GM23338 (cell line): ENCODE measurements at regions not wholly inside any gene's neighbourhood (a gene's known extent, or its start where the extent isn't known, plus 50 kb on each side); places are given as distances from the start of the nearest gene placed in this dataset.

Experiments used
- ATAC-seq: fragments of 200-7000 bp; cut with Tn5 transposase; 3 replicates; pipeline ENCODE4 v1.9.1; 2020
- DNase-seq: peaks from one replicate; pipeline ENCODE4 v3.0.0-alpha.2; 2015; ENCODE audit warnings: low spot score
- H2AFZ ChIP-seq: fragments of 200-600 bp; sonication (generic); 2 replicates; pipeline ENCODE4 v1.8.0; 2016; ENCODE audit warnings: antibody characterized with exemption, mild to moderate bottlenecking, moderate library complexity
- H3F3A ChIP-seq: fragments of 200-600 bp; sonication (generic); replicated peaks from 2 replicates; pipeline ENCODE4 v1.8.0; 2017; ENCODE audit warnings: antibody characterized with exemption, mixed run types, low read depth
- H3K27ac ChIP-seq: fragments of 200-600 bp; sonication (generic); 2 replicates; pipeline ENCODE4 v1.6.1; 2016; ENCODE audit warnings: low read depth
- H3K27me3 ChIP-seq: fragments of 200-600 bp; sonication (generic); 2 replicates; pipeline ENCODE4 v1.8.0; 2016; ENCODE audit warnings: mild to moderate bottlenecking, mixed run types, moderate library complexity; ENCODE audit not compliant: insufficient read depth
- H3K36me3 ChIP-seq: fragments of 200-600 bp; sonication (generic); 2 replicates; pipeline ENCODE4 v1.8.0; 2016; ENCODE audit warnings: mild to moderate bottlenecking; ENCODE audit not compliant: insufficient read depth
- H3K4me1 ChIP-seq: fragments of 200-600 bp; sonication (generic); 2 replicates; pipeline ENCODE4 v1.8.0; 2016; ENCODE audit warnings: mild to moderate bottlenecking, moderate library complexity; ENCODE audit not compliant: insufficient read depth
- H3K4me2 ChIP-seq: fragments of 200-600 bp; sonication (generic); 2 replicates; pipeline ENCODE4 v1.7.1; 2017; ENCODE audit warnings: mixed run types
- H3K4me3 ChIP-seq: fragments of 200-600 bp; sonication (generic); 2 replicates; pipeline ENCODE4 v1.6.1; 2016; ENCODE audit warnings: mixed run types
- H3K79me2 ChIP-seq: fragments of 200-600 bp; sonication (generic); replicated peaks from 2 replicates; pipeline ENCODE4 v1.8.0; 2017; ENCODE audit warnings: mild to moderate bottlenecking; ENCODE audit not compliant: insufficient read depth
- H3K9me2 ChIP-seq: fragments of 200-600 bp; sonication (generic); 2 replicates; pipeline ENCODE4 v1.8.0; 2017; ENCODE audit not compliant: insufficient read depth
- H4K20me1 ChIP-seq: fragments of 200-600 bp; sonication (generic); replicated peaks from 2 replicates; pipeline ENCODE4 v1.8.0; 2017; ENCODE audit warnings: mild to moderate bottlenecking; ENCODE audit not compliant: insufficient read depth
- H3K27ac Mint-ChIP-seq: 2 replicates; pipeline ENCODE4 v1.8.0; 2020; ENCODE audit warnings: inconsistent platforms, mild to moderate bottlenecking, moderate library complexity, mixed read lengths
- H3K27me3 Mint-ChIP-seq: 3 replicates; pipeline ENCODE4 v1.8.0; 2022; ENCODE audit warnings: low read depth, mild to moderate bottlenecking, moderate library complexity, mixed read lengths, inconsistent platforms; ENCODE audit not compliant: insufficient read depth, poor library complexity
- H3K36me3 Mint-ChIP-seq: 3 replicates; pipeline ENCODE4 v1.8.0; 2021; ENCODE audit warnings: low read depth, mild to moderate bottlenecking, inconsistent platforms, moderate library complexity, mixed read lengths
- H3K4me1 Mint-ChIP-seq: 3 replicates; pipeline ENCODE4 v1.8.0; 2020; ENCODE audit warnings: mild to moderate bottlenecking, inconsistent platforms, mixed read lengths
- H3K4me3 Mint-ChIP-seq: 3 replicates; pipeline ENCODE4 v1.8.0; 2021; ENCODE audit warnings: moderate library complexity, mild to moderate bottlenecking, inconsistent platforms, mixed read lengths
- H3K9me3 Mint-ChIP-seq: 3 replicates; pipeline ENCODE4 v1.8.0; 2020; ENCODE audit warnings: moderate library complexity, mild to moderate bottlenecking, inconsistent platforms, mixed read lengths
- CREB1 ChIP-seq: fragments of 250-450 bp; sonication (Bioruptor Pico); IDR thresholded peaks from 2 replicates; pipeline ENCODE4 v1.5.0; 2020; ENCODE audit warnings: low read depth, mild to moderate bottlenecking, moderate library complexity
- EZH2 ChIP-seq: fragments of 200-600 bp; sonication (generic); IDR thresholded peaks from one replicate; pipeline ENCODE4 v1.8.0; 2017; ENCODE audit warnings: antibody characterized with exemption, mild to moderate bottlenecking, low read depth; ENCODE audit not compliant: unreplicated experiment
- EZH2phosphoT487 ChIP-seq: fragments of 200-600 bp; sonication (generic); IDR thresholded peaks from one replicate; pipeline ENCODE4 v1.8.1; 2018; ENCODE audit warnings: antibody characterized with exemption; ENCODE audit not compliant: unreplicated experiment
- JUNB ChIP-seq: IDR thresholded peaks from one replicate; pipeline ENCODE4 v1.6.1; 2016; ENCODE audit warnings: antibody characterized with exemption; ENCODE audit not compliant: unreplicated experiment
- NANOG ChIP-seq: IDR thresholded peaks from 2 replicates; pipeline ENCODE4 v1.6.1; 2016; ENCODE audit warnings: antibody characterized with exemption, borderline replicate concordance
- POLR2AphosphoS5 ChIP-seq: IDR thresholded peaks from 2 replicates; pipeline ENCODE4 v1.6.1; 2016; ENCODE audit warnings: antibody characterized with exemption, low read depth
- STAT1 ChIP-seq: IDR thresholded peaks from one replicate; pipeline ENCODE4 v1.6.1; 2016; ENCODE audit warnings: antibody characterized with exemption; ENCODE audit not compliant: unreplicated experiment
- ZNF114 ChIP-seq: fragments of 250-450 bp; sonication (Bioruptor Pico); IDR thresholded peaks from 2 replicates; pipeline ENCODE4 v1.5.0; 2020; ENCODE audit warnings: mild to moderate bottlenecking, moderate library complexity
- ZNF331 ChIP-seq: fragments of 250-450 bp; sonication (Bioruptor Pico); IDR thresholded peaks from 2 replicates; pipeline ENCODE4 v1.5.0; 2020; ENCODE audit warnings: low read depth, mild to moderate bottlenecking, moderate library complexity
- TF ChIP-seq, protein P1 (sequence below): IDR thresholded peaks from one replicate; pipeline ENCODE4 v1.6.1; 2018; ENCODE audit warnings: antibody characterized with exemption; ENCODE audit not compliant: unreplicated experiment
- TF ChIP-seq, protein P2 (sequence below): fragments of 250-450 bp; sonication (Bioruptor Pico); IDR thresholded peaks from 2 replicates; pipeline ENCODE4 v1.5.0; 2020; ENCODE audit warnings: mild to moderate bottlenecking, moderate library complexity
- TF ChIP-seq, protein P3 (sequence below): IDR thresholded peaks from 2 replicates; pipeline ENCODE4 v1.6.1; 2016; ENCODE audit warnings: antibody characterized with exemption
- TF ChIP-seq, protein P4 (sequence below), 2 experiments: fragments of 200-600 bp in 1 of 2; sonication (generic) in 1 of 2; conservative IDR thresholded peaks; 2 replicates each; pipeline versions ENCODE4 v1.5.1 to v1.6.1; 2016 to 2017; ENCODE audit warnings: antibody characterized with exemption in 2 of 2, low read depth in 2 of 2, mild to moderate bottlenecking in 2 of 2, moderate library complexity in 1 of 2

DNA sequence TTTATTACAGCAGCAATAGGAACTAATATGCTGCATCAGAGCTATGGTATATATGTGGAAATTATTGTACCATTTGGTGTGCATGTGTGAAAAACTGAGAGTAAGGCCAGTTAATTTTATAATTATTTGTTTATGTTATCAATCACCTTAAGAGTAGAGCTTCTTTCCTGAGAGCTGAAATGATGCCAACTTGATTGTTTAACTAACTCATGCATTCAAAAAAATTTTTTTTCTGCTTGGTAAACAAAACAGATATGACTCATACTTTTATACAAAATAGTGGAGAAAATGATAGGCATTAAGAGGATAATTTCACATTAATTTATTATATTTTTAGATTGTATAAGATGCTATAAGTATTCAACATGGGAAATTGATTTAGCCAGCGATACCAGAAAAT, 622.7 kb downstream of the RAPGEF2 start:
- no peaks in the 10 kb centered on the region for H3K9me3 Mint-ChIP-seq
- Histone ChIP-seq H3K4me1 (no peaks in the 10 kb centered on the region), H3K36me3 (no peaks in the 10 kb centered on the region; the same call in 1 of the 2 replicates), H3K4me2 (no peak overlapping the region), H3K9me2 (no peaks in the 10 kb centered on the region), H3K4me3 (no peak overlapping the region), H3K79me2 (no peaks in the 10 kb centered on the region), H3K27ac (no peak overlapping the region), H3K27me3 (no peaks in the 10 kb centered on the region), H3F3A (no peaks in the 10 kb centered on the region), H4K20me1 (no peaks in the 10 kb centered on the region), H2AFZ (no peak overlapping the region)
- no peaks in the 10 kb centered on the region for H3K27me3 Mint-ChIP-seq
- no peak for DNase-seq
- H3K4me3 Mint-ChIP-seq, result no peak overlapping the region
- TF ChIP-seq, protein P1, sequence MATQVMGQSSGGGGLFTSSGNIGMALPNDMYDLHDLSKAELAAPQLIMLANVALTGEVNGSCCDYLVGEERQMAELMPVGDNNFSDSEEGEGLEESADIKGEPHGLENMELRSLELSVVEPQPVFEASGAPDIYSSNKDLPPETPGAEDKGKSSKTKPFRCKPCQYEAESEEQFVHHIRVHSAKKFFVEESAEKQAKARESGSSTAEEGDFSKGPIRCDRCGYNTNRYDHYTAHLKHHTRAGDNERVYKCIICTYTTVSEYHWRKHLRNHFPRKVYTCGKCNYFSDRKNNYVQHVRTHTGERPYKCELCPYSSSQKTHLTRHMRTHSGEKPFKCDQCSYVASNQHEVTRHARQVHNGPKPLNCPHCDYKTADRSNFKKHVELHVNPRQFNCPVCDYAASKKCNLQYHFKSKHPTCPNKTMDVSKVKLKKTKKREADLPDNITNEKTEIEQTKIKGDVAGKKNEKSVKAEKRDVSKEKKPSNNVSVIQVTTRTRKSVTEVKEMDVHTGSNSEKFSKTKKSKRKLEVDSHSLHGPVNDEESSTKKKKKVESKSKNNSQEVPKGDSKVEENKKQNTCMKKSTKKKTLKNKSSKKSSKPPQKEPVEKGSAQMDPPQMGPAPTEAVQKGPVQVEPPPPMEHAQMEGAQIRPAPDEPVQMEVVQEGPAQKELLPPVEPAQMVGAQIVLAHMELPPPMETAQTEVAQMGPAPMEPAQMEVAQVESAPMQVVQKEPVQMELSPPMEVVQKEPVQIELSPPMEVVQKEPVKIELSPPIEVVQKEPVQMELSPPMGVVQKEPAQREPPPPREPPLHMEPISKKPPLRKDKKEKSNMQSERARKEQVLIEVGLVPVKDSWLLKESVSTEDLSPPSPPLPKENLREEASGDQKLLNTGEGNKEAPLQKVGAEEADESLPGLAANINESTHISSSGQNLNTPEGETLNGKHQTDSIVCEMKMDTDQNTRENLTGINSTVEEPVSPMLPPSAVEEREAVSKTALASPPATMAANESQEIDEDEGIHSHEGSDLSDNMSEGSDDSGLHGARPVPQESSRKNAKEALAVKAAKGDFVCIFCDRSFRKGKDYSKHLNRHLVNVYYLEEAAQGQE, result no peak
- no peak for TF ChIP-seq EZH2
- no peak for TF ChIP-seq ZNF331 (CRISPR knock-in tag)
- no peak for TF ChIP-seq JUNB
- TF ChIP-seq, protein P2, sequence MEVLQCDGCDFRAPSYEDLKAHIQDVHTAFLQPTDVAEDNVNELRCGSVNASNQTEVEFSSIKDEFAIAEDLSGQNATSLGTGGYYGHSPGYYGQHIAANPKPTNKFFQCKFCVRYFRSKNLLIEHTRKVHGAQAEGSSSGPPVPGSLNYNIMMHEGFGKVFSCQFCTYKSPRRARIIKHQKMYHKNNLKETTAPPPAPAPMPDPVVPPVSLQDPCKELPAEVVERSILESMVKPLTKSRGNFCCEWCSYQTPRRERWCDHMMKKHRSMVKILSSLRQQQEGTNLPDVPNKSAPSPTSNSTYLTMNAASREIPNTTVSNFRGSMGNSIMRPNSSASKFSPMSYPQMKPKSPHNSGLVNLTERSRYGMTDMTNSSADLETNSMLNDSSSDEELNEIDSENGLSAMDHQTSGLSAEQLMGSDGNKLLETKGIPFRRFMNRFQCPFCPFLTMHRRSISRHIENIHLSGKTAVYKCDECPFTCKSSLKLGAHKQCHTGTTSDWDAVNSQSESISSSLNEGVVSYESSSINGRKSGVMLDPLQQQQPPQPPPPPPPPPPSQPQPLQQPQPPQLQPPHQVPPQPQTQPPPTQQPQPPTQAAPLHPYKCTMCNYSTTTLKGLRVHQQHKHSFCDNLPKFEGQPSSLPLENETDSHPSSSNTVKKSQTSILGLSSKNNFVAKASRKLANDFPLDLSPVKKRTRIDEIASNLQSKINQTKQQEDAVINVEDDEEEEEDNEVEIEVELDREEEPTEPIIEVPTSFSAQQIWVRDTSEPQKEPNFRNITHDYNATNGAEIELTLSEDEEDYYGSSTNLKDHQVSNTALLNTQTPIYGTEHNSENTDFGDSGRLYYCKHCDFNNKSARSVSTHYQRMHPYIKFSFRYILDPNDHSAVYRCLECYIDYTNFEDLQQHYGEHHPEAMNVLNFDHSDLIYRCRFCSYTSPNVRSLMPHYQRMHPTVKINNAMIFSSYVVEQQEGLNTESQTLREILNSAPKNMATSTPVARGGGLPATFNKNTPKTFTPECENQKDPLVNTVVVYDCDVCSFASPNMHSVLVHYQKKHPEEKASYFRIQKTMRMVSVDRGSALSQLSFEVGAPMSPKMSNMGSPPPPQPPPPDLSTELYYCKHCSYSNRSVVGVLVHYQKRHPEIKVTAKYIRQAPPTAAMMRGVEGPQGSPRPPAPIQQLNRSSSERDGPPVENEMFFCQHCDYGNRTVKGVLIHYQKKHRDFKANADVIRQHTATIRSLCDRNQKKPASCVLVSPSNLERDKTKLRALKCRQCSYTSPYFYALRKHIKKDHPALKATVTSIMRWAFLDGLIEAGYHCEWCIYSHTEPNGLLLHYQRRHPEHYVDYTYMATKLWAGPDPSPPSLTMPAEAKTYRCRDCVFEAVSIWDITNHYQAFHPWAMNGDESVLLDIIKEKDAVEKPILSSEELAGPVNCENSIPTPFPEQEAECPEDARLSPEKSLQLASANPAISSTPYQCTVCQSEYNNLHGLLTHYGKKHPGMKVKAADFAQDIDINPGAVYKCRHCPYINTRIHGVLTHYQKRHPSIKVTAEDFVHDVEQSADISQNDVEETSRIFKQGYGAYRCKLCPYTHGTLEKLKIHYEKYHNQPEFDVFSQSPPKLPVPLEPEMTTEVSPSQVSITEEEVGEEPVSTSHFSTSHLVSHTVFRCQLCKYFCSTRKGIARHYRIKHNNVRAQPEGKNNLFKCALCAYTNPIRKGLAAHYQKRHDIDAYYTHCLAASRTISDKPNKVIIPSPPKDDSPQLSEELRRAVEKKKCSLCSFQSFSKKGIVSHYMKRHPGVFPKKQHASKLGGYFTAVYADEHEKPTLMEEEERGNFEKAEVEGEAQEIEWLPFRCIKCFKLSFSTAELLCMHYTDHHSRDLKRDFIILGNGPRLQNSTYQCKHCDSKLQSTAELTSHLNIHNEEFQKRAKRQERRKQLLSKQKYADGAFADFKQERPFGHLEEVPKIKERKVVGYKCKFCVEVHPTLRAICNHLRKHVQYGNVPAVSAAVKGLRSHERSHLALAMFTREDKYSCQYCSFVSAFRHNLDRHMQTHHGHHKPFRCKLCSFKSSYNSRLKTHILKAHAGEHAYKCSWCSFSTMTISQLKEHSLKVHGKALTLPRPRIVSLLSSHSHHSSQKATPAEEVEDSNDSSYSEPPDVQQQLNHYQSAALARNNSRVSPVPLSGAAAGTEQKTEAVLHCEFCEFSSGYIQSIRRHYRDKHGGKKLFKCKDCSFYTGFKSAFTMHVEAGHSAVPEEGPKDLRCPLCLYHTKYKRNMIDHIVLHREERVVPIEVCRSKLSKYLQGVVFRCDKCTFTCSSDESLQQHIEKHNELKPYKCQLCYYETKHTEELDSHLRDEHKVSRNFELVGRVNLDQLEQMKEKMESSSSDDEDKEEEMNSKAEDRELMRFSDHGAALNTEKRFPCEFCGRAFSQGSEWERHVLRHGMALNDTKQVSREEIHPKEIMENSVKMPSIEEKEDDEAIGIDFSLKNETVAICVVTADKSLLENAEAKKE (CRISPR knock-in tag), result no peak
- TF ChIP-seq ZNF114, result no peak
- TF ChIP-seq EZH2phosphoT487, result no peak
- TF ChIP-seq POLR2AphosphoS5, result no peak
- TF ChIP-seq, protein P3, sequence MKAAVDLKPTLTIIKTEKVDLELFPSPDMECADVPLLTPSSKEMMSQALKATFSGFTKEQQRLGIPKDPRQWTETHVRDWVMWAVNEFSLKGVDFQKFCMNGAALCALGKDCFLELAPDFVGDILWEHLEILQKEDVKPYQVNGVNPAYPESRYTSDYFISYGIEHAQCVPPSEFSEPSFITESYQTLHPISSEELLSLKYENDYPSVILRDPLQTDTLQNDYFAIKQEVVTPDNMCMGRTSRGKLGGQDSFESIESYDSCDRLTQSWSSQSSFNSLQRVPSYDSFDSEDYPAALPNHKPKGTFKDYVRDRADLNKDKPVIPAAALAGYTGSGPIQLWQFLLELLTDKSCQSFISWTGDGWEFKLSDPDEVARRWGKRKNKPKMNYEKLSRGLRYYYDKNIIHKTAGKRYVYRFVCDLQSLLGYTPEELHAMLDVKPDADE, result no peak
- no peak for TF ChIP-seq CREB1 (CRISPR knock-in tag)
- TF ChIP-seq STAT1, result no peak
- no peak for TF ChIP-seq NANOG
- TF ChIP-seq, protein P4, sequence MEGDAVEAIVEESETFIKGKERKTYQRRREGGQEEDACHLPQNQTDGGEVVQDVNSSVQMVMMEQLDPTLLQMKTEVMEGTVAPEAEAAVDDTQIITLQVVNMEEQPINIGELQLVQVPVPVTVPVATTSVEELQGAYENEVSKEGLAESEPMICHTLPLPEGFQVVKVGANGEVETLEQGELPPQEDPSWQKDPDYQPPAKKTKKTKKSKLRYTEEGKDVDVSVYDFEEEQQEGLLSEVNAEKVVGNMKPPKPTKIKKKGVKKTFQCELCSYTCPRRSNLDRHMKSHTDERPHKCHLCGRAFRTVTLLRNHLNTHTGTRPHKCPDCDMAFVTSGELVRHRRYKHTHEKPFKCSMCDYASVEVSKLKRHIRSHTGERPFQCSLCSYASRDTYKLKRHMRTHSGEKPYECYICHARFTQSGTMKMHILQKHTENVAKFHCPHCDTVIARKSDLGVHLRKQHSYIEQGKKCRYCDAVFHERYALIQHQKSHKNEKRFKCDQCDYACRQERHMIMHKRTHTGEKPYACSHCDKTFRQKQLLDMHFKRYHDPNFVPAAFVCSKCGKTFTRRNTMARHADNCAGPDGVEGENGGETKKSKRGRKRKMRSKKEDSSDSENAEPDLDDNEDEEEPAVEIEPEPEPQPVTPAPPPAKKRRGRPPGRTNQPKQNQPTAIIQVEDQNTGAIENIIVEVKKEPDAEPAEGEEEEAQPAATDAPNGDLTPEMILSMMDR (conservative IDR thresholded peaks at IDR 0.05; ENCODE audit: low read depth in 2 of 2), result no peak
- H3K36me3 Mint-ChIP-seq, result no peaks in the 10 kb centered on the region
- H3K4me1 Mint-ChIP-seq, result peaks cover 4% of the 10 kb centered on the region; the same call in 2 of the 3 replicates
- H3K27ac Mint-ChIP-seq, result no peak overlapping the region
- ATAC-seq, result no peak
